HG03159 (cell line): ENCODE measurements at regions not wholly inside any gene's neighbourhood (a gene's known extent, or its start where the extent isn't known, plus 50 kb on each side); places are given as distances from the start of the nearest gene placed in this dataset.

Source experiments
- ATAC-seq: cut with Tn5 transposase; IDR thresholded peaks from one replicate; pipeline ENCODE4 v1.9.1; 2021; ENCODE audit warnings: mild to moderate bottlenecking, moderate library complexity; ENCODE audit not compliant: unreplicated experiment

- no peak for ATAC-seq
These were observed 179.4 kb downstream of the RHOU start for GRCh38 chr1:228914700-228915099.

DNA sequence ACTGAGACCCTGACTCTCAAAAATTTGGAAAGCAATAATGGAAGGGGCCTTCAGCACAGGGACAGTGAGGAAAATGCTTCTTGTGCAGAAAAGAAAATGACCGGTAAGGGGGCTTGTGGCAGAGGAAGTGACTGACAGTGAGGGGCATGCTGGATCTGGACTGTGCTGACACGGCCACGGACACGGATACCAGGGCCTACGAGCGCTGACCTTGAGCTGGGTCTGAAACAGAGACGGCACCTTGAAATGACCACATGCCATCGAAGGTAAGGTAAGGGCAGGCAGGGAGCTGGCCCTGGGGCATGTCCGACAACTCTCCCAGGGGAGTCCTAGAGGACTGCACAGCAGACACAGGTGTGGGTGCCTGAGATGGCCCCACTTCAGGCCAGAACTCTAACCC, 182.1 kb downstream of the RHOU start:
- ATAC-seq = no peak

DNA sequence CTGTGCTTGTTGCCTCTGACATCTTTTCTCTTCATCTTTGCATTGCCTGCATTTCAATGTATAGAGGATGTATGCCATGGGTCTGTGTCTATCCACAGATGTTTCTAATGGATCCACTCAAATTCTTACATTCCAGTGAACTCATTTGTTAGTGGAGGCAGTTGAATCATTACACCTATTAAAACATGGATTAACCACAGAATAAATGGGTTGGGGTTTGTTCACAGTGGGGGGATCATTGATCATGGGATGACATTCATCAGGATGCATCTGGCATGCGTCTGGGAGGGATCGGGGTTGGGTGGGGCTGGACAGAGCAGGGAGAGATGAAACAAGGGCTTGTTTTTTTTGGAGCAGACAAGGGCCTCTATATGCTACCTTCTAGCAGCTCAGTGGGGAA, 182.5 kb downstream of the RHOU start:
- no peak for ATAC-seq

GRCh38 chr1:228918335-228918734, 183.1 kb downstream of the RHOU start:
- ATAC-seq = no peak

GRCh38 chr1:228919914-228920313, 184.6 kb downstream of the RHOU start:
- no peak for ATAC-seq

GRCh38 chr1:228920831-228921230, 185.6 kb downstream of the RHOU start:
- no peak for ATAC-seq

DNA sequence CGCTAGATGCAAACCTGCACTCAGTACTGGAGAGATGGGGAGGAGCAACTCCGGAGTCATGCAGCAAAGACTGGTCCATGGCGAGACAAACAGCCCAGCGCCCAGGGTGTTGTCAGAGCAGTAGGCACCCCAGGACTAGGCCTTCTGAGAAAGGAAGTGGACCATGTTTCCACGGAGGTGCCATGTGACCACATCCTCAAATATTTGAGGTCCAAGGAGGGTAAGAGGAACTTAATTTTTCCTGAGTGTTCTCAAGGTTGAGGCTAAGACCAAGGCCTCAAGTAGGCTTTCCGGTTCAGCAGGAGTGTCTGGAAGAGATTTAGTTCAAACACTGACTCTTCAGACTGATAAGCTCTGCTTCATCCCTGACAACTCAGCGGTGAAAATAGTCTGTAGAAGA, 186.2 kb downstream of the RHOU start:
- ATAC-seq = no peak

DNA sequence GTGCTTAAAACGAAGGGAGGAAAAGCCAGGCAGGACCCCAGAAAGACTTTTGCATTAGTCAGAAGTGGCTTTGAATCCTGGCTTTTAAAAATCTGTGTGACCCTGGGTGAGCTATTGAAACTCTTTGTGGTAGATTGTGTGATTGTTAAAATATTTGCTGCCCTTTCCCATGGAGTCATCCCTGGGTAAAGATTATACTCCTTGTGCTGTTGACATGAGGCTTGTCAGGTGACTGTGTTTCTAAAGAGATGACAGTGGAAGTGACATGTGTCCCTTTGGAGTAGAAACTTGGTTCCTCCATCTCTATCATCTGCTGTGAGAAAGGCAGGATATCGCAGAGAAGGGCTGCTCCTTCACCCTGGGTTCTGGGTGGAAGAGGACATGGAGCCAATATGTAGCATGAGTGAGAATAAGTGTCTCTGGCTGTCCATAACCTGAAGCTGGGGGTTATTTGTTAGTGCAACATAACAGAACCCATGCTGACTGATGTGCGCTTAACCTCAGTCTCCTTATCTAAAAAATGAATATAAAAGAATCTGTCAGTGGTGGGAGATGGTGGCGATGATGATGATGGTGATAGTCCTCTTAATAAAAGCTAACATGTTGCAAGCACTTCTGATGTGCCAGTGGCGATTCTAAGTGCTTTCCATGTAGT, 187.6 kb downstream of the RHOU start:
- no peak for ATAC-seq

DNA sequence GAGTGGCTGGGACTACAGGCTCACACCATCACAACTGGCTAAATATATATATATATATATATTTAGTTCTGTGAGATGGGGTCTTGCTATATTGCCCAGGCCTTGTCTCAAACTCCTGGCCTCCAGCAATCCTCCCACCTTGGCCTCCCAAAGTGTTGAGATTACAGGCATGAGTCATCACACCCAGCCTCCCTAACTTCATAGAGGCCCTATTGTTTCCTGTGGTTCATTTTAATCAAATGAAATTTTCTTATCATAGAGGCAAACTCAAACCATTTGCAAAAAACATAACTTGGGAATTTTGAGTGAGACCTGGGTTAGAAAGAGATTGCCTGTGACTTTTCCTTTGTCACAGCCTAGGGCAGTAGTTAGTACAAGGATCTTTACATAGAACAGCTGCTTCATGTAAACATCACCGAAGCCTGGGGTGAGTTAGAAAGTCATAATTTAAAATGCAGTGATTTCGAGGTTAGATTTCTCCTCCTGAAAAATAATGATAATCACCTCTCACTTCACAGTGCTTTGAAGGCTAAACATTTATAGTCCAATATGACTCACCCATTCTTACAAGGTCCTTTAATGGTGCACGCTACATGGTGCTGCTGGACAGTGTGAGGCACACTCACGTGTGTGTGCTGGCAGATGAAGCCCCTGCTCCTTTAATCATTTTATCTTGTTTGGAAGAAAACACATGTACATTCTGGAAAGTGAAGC, 188.9 kb downstream of the RHOU start:
- no peak for ATAC-seq

- ATAC-seq = no peak
These were observed 190.4 kb downstream of the RHOU start for GRCh38 chr1:228925691-228926090.

DNA sequence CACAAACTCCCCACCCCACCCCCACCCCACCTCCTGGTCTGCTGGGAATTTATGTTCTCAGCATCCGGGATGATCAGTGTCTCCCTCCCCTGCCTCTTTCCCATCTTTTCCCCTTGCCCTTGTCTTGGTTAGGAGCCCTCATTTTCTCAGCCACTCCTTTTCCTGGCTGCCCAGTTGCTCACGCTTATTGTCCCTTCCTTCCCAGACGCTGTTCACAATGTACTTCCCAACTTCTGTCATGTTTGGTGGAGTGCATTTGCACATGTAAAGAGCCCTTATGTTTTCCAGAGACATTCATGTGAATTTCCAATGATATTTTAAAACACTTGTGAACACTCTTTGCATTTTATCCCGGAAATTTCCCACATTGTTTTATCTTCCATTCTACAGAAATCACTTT, 192.1 kb downstream of the RHOU start:
- no peak for ATAC-seq

DNA sequence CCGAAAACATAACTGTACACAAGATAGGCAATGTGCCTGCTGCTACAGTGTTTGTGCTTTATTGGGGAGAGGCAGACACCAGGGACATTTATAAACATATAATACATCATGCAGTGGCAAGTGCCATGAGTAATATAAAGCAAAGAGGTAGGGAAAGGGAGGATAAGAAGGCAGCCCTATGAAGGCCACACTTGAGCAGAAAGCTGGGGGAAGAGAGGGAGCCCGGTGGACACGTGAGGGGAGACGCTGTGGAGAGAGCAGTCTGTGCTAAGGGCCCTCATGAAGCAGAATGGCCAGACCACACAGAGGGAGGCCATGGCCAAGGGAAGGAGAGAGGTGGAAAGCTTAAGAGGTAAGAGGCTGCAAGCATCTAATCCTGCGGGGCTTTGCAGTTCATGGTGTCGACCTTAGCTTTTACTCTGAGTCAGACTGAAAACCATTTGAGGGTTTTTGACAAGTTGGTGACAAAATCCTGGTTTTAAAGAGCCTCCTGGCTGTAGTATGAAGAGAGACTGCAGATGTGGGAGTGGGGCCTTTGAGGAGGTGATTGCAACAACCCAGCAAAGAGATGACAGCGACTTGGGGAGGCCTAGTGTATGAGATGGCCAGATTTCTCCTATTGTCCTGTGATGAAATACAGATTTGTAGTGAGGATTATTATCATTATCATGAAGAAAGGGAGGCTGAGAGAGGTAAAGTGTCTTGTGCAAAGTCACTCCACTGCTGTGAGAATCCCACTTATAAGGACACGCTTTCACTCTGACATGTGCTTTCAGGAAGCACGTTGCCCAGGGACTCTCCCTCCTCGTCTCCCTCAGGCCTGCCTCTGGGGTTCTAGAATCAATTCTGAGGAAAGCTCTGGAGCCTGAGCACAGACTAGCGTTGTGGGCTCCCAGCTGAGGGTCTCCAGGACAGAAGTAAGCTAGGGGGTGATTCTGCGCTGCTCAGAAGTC, 192.9 kb downstream of the RHOU start:
- no peak for ATAC-seq

- no peak for ATAC-seq
These were observed 194.3 kb downstream of the RHOU start for GRCh38 chr1:228929476-228930027.

- ATAC-seq = no peak
These were observed 195.2 kb downstream of the RHOU start for GRCh38 chr1:228930479-228930957.

DNA sequence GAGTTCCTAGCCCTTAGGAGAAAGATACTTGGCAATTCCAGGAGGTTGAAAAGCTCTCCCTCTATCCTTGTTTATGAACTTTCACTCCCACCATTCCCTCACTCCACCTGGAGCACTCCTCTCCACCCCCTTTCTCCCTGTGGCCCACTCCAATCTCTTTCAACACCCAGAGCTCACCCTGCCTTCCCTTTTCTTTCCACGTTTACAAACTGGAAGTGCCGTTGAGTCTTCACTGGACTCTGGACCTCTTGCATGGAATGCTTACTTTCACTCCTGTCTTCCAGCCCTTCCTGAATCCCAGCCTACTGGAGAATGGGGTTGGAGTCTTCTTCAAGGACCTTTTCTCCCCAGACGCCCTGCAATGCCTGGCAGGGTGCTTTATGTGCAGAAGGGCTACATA, 198.5 kb downstream of the RHOU start:
- ATAC-seq = no peak

GRCh38 chr1:228935198-228935663, 200.0 kb downstream of the RHOU start:
- no peak for ATAC-seq

DNA sequence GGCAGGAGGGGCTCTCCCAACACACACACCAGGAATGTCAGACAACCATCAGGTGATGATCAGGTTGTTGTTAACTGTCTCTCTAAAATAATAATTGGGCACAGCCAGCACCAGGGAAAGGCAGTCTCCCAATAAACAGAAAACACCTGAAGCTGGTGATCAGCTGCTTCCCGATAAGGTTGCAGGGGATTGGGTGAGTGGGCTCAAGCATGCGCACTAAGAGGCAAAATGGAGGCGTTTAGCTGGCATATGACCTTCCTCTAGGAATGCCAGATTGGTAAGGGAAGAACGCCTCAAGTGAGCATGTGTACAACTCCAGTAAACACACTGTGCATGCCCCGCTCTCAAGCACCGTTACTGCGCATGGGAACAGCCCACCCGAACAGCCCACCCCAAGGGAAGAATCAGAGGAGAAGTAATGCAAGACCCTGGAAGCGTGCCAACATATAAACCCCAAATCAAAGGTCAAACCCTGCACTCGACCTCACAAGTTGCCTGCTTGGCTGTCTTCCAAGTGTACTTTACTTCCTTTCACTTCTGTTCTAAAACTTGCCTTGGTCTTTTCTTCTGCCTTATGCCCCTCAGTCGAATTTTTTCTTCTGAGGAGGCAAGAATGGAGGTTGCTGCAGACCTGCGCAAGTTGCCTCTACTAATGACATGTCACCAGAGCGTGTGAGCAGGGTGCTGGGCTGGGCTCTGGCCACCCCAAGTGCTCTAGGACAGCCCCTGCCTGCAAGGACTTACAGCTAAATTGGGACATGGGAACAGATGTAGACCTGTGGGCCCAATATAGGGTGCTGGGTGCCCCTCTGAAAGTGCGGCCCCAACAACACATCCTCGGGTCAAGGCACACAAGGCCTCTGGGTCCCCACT, 200.8 kb downstream of the RHOU start:
- no peak for ATAC-seq

- no peak for ATAC-seq
These were observed 201.6 kb downstream of the RHOU start for GRCh38 chr1:228936881-228937280.

DNA sequence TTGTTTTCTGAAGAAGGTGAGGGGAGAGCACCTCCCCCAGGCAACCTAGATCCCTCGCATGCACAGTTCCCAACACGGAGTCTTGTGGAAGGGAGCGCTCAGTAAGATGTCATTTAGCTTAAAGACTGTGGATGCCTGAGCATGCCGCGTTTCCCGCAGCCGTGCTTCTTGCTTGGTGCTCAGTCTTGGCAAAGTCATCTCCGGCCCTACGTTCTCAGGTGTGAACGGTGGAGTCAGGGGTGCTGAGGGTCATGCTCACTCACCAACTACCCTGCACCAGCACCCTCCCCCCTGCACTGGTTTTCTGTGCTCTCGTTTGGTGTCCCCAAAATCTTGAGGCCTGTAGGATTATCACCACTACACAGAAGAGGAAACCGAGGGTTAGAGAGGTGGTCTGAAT, 202.1 kb downstream of the RHOU start:
- ATAC-seq = no peak
